HCT116 (cell line): ENCODE measurements at regions not wholly inside any gene's neighbourhood (a gene's known extent, or its start where the extent isn't known, plus 50 kb on each side); places are given as distances from the start of the nearest gene placed in this dataset.

Experiments
- ATAC-seq: fragments of 200-7000 bp; cut with Tn5 transposase; 2 replicates; pipeline ENCODE4 v1.9.1; 2020; ENCODE audit warnings: mild to moderate bottlenecking, moderate library complexity
- BruUV-seq: library from RNA; stranded (reverse); fragments of 400-500 nt; replicated peaks from 2 replicates; lab custom pipeline; 2021; lab: Mats Ljungman, UMichigan
- CTCF ChIA-PET: fragments of 300-600 bp; sonication (Branson Sonifier 250); formaldehyde crosslinking; loops from one replicate; lab custom pipeline; 2021; ENCODE audit warnings: antibody characterized with exemption; lab: Charles Lee
- POLR2A ChIA-PET: fragments of 300-600, 350-600 bp; sonication (Branson Sonifier 250); formaldehyde crosslinking; loops from one replicate; lab custom pipeline; 2021; ENCODE audit warnings: antibody characterized with exemption; lab: Charles Lee
- RAD21 ChIA-PET, 2 experiments: fragments of 300-600 bp; sonication (Branson Sonifier 250); formaldehyde crosslinking; loops; one replicate each; lab custom pipeline; 2023; ENCODE audit warnings: low total read pairs in 2 of 2; ENCODE audit not compliant: uncharacterized antibody in 2 of 2, unreplicated experiment in 2 of 2, low non-redundant PET in 1 of 2; lab: Charles Lee
- DNase-seq: peaks from one replicate; pipeline ENCODE4 v3.0.0-alpha.2; 2010; ENCODE audit warnings: low read depth, low spot score
- H2AFZ ChIP-seq: fragments of 200-600 bp; shearing (Covaris generic), sonication (generic); 2 replicates; pipeline ENCODE4 v1.6.1; 2017; ENCODE audit warnings: low read depth, mixed run types, mixed read lengths, antibody characterized with exemption, low read length; ENCODE audit not compliant: poor library complexity, severe bottlenecking
- H3K27ac ChIP-seq: 2 replicates; pipeline ENCODE4 v1.5.1; 2012; ENCODE audit warnings: low read depth, low read length
- H3K27me3 ChIP-seq: fragments of 200-600 bp; sonication (generic); 2 replicates; pipeline ENCODE4 v1.6.1; 2016; ENCODE audit warnings: mixed run types, low read length, mixed read lengths; ENCODE audit not compliant: insufficient read depth
- H3K36me3 ChIP-seq, 2 experiments: fragments of 200-500 bp in 1 of 2; fragments of 200-600 bp in 1 of 2; sonication (Bioruptor generic) in 1 of 2; sonication (generic) in 1 of 2; 2 replicates each; pipeline versions ENCODE4 v1.5.1 to v1.6.1; 2014 to 2016; ENCODE audit warnings: low read length in 2 of 2, inconsistent platforms in 1 of 2, mixed read lengths in 1 of 2, mixed run types in 1 of 2; ENCODE audit not compliant: insufficient read depth in 2 of 2, control insufficient read depth in 1 of 2
- H3K4me1 ChIP-seq, 2 experiments: fragments of 200-600 bp in 1 of 2; sonication (generic) in 1 of 2; 2 replicates each; pipeline versions ENCODE4 v1.5.1 to v1.6.1; 2012 to 2017; ENCODE audit warnings: low read length in 2 of 2, inconsistent platforms in 1 of 2, mild to moderate bottlenecking in 1 of 2, mixed read lengths in 1 of 2, mixed run types in 1 of 2, moderate library complexity in 1 of 2; ENCODE audit not compliant: insufficient read depth in 2 of 2, control insufficient read depth in 1 of 2
- H3K4me2 ChIP-seq: fragments of 200-600 bp; sonication (generic); 2 replicates; pipeline ENCODE4 v1.6.1; 2017; ENCODE audit warnings: mixed run types, low read length, mixed read lengths
- H3K4me3 ChIP-seq, 2 experiments: fragments of 200-600 bp in 1 of 2; sonication (generic) in 1 of 2; replicated peaks in 1 of 2; 2 replicates each; pipeline ENCODE4 v1.5.1; 2011 to 2016; ENCODE audit warnings: low read length in 2 of 2, control low read depth in 1 of 2, low read depth in 1 of 2, mild to moderate bottlenecking in 1 of 2, mixed read lengths in 1 of 2, mixed run types in 1 of 2
- H3K79me2 ChIP-seq: fragments of 200-600 bp; sonication (generic); 2 replicates; pipeline ENCODE4 v1.6.1; 2017; ENCODE audit warnings: mild to moderate bottlenecking, mixed run types, low read length, moderate library complexity, mixed read lengths; ENCODE audit not compliant: insufficient read depth
- H3K9ac ChIP-seq: fragments of 200-600 bp; sonication (generic); 2 replicates; pipeline ENCODE4 v1.6.1; 2016; ENCODE audit warnings: low read length, mixed read lengths
- H3K9me2 ChIP-seq: fragments of 200-600 bp; sonication (generic), shearing (Covaris generic); 2 replicates; pipeline ENCODE4 v1.6.1; 2017; ENCODE audit warnings: mixed run types, mild to moderate bottlenecking, moderate library complexity; ENCODE audit not compliant: insufficient read depth
- H3K9me3 ChIP-seq, 2 experiments: fragments of 200-500 bp in 1 of 2; fragments of 200-600 bp in 1 of 2; sonication (Bioruptor generic) in 1 of 2; sonication (generic) in 1 of 2; 2 replicates each; pipeline ENCODE4 v1.6.1; 2014 to 2017; ENCODE audit warnings: low read length in 2 of 2, mixed read lengths in 2 of 2, inconsistent platforms in 1 of 2, low read depth in 1 of 2, mild to moderate bottlenecking in 1 of 2, mixed run types in 1 of 2, moderate library complexity in 1 of 2; ENCODE audit not compliant: control insufficient read depth in 1 of 2, insufficient read depth in 1 of 2
- H4K20me1 ChIP-seq: fragments of 200-600 bp; sonication (generic), shearing (Covaris generic); 2 replicates; pipeline ENCODE4 v1.6.1; 2017; ENCODE audit warnings: mixed run types, mild to moderate bottlenecking, moderate library complexity; ENCODE audit not compliant: insufficient read depth
- CTCF ChIP-seq, 3 experiments: fragments of 200-600 bp in 1 of 3; sonication (generic) in 1 of 3; IDR thresholded peaks in 2 of 3; conservative IDR thresholded peaks in 1 of 3; 2 replicates each; pipeline ENCODE4 v1.5.1; 2012 to 2017; ENCODE audit warnings: low read depth in 2 of 3, low read length in 2 of 3, antibody characterized with exemption in 1 of 3, borderline replicate concordance in 1 of 3, control low read depth in 1 of 3, mild to moderate bottlenecking in 1 of 3, mixed read lengths in 1 of 3, mixed run types in 1 of 3, moderate library complexity in 1 of 3; ENCODE audit not compliant: insufficient read depth in 1 of 3
- EGR1 ChIP-seq: IDR thresholded peaks from 2 replicates; pipeline ENCODE4 v1.6.1; 2012; ENCODE audit warnings: low read depth
- EZH2phosphoT487 ChIP-seq: fragments of 200-600 bp; IDR thresholded peaks from 2 replicates; pipeline ENCODE4 v1.6.1; 2018; ENCODE audit warnings: antibody characterized with exemption, borderline replicate concordance
- JUND ChIP-seq: IDR thresholded peaks from 2 replicates; pipeline ENCODE4 v1.6.1; 2012
- SIN3A ChIP-seq: IDR thresholded peaks from 2 replicates; pipeline ENCODE4 v1.6.1; 2012; ENCODE audit warnings: low read depth
- YY1 ChIP-seq: IDR thresholded peaks from 2 replicates; pipeline ENCODE4 v1.6.1; 2011; ENCODE audit warnings: low read length, low read depth, moderate library complexity, mild to moderate bottlenecking; ENCODE audit not compliant: insufficient replicate concordance; ENCODE audit errors: extremely low read depth
- intact Hi-C: fragments of 100-400 bp; cut with micrococcal nuclease; formaldehyde crosslinking; loops from 2 replicates; pipeline ENCODE4 v1.10.0; 2022
- TF ChIP-seq, protein P1 (sequence below): IDR thresholded peaks from 2 replicates; pipeline ENCODE4 v1.6.1; 2011; ENCODE audit warnings: mild to moderate bottlenecking, low read length, moderate library complexity; ENCODE audit not compliant: insufficient replicate concordance; ENCODE audit errors: extremely low read depth

DNA sequence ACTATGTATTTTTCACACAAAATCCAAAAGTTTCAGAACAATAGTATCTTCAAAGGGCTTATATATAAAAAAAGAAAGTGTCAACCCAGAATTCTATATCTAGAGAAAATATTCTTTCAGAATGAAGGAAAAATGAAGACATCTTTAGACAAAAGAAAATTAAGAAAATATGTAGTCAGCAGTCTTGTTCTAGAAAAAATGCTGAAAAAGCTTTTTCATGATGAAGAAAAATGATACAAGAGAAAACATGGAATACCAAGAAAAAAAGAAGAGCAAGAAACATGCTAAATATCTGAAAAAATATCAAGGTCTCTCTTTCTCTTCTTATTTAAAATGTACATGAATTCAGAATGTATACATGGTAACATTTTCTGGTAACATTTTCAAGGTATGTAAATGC, 816.8 kb upstream of the FAT3 start:
- ATAC-seq (no peak), DNase-seq (no peak)
- CTCF ChIA-PET = no interaction called here
- Histone ChIP-seq H3K79me2 (no peaks in the 10 kb centered on the region), H3K9me3 (peaks cover 7 to 17% of the 10 kb centered on the region in 2 experiments; a peak in 3 of 4 replicates), H3K4me3 (no peak overlapping the region), H3K4me1 (no peaks in the 10 kb centered on the region), H4K20me1 (no peaks in the 10 kb centered on the region), H3K9ac (no peak overlapping the region), H2AFZ (no peak overlapping the region), H3K27ac (no peak overlapping the region), H3K4me2 (no peak overlapping the region), H3K36me3 (no peaks in the 10 kb centered on the region), H3K27me3 (no peaks in the 10 kb centered on the region), H3K9me2 (no peaks in the 10 kb centered on the region)
- BruUV-seq = no TSS peak
- TF ChIP-seq SIN3A = no peak
- no peak for TF ChIP-seq CTCF (IDR thresholded peaks at IDR 0.05 in 2 of 3, conservative IDR thresholded peaks at IDR 0.05 in 1 of 3; ENCODE audit: borderline replicate concordance in 1 of 3, insufficient read depth in 1 of 3, low read depth in 2 of 3, low read length in 2 of 3)
- TF ChIP-seq, protein P1, sequence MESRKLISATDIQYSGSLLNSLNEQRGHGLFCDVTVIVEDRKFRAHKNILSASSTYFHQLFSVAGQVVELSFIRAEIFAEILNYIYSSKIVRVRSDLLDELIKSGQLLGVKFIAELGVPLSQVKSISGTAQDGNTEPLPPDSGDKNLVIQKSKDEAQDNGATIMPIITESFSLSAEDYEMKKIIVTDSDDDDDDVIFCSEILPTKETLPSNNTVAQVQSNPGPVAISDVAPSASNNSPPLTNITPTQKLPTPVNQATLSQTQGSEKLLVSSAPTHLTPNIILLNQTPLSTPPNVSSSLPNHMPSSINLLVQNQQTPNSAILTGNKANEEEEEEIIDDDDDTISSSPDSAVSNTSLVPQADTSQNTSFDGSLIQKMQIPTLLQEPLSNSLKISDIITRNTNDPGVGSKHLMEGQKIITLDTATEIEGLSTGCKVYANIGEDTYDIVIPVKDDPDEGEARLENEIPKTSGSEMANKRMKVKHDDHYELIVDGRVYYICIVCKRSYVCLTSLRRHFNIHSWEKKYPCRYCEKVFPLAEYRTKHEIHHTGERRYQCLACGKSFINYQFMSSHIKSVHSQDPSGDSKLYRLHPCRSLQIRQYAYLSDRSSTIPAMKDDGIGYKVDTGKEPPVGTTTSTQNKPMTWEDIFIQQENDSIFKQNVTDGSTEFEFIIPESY = no peak
- TF ChIP-seq JUND = no peak
- no peak for TF ChIP-seq EZH2phosphoT487
- TF ChIP-seq YY1 = no peak
- no peak for TF ChIP-seq EGR1
- RAD21 ChIA-PET = no interaction called here
- POLR2A ChIA-PET = no interaction called here
- intact Hi-C loops = no loop called here
